ENCODE measurements at regions not wholly inside any gene's neighbourhood (a gene's known extent, or its start where the extent isn't known, plus 50 kb on each side); places are given as distances from the start of the nearest gene placed in this dataset.
"Not testable (repeated sequence)": the region's sequence is repeated elsewhere in the genome, so short reads cannot be mapped to it uniquely, and the experiment has no call there.

- H3K79me2 ChIP-seq (ENCODE audit: low read depth); POLR2A ChIA-PET (ENCODE audit: unreplicated experiment); H3K9me3 ChIP-seq (ENCODE audit: insufficient read depth, low read depth); H4K20me1 ChIP-seq (ENCODE audit: insufficient read depth); H3K4me3 ChIP-seq; H3K4me2 ChIP-seq; H3K4me1 ChIP-seq (replicated peaks; ENCODE audit: insufficient read depth); CTCF ChIA-PET; H3K9me2 ChIP-seq (ENCODE audit: insufficient read depth); H3F3A ChIP-seq (ENCODE audit: insufficient read depth, low read depth); BruUV-seq (replicated peaks); H3K27ac ChIP-seq; DNase-seq; intact Hi-C loops (cut with micrococcal nuclease; ENCODE audit: unreplicated experiment); H3K36me3 ChIP-seq (ENCODE audit: low read depth); H2AFZ ChIP-seq: not testable (repeated sequence)
- H3K27me3 ChIP-seq (ENCODE audit: insufficient read depth, low read depth) = peaks cover 35% of the 10 kb centered on the region
Observed at GRCh38 chr19:34871911-34872310, 54.8 kb upstream of the ZNF30 start.

DNA sequence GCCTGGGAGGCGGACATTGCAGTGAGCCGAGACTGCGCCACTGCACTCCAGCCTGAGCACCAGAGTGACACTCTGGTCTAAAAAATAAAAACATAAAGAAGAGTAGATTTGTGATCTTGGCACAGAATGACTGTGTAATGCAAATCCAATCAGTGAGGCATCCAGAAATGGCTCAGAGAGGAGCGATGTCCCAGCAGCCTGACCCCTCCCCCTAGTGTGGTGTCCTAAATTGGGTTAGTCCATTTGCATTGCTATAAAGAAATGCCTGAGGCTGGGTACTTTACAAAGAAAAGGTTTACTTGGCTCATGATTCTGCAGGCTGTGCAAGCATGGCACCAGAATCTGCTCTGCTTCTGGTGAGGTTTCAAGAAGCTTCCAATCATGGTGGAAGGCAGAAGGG is 59.1 kb upstream of the ZNF30 start:
- H3F3A ChIP-seq (ENCODE audit: insufficient read depth, low read depth) = no peaks in the 10 kb centered on the region
- no peaks in the 10 kb centered on the region for H4K20me1 ChIP-seq (ENCODE audit: insufficient read depth)
- H3K27ac ChIP-seq = no peak overlapping the region
- H3K9me3 ChIP-seq (ENCODE audit: insufficient read depth, low read depth) = no peaks in the 10 kb centered on the region
- TF ChIP-seq CTCF (conservative IDR thresholded peaks at IDR 0.05) (no peak), EZH2 (IDR thresholded peaks at IDR 0.05; ENCODE audit: low read depth) (no peak)
- no peaks in the 10 kb centered on the region for H3K9me2 ChIP-seq (ENCODE audit: insufficient read depth)
- H2AFZ ChIP-seq = no peak overlapping the region
- intact Hi-C loops (cut with micrococcal nuclease; ENCODE audit: unreplicated experiment) = no loop called here
- no peak overlapping the region for H3K4me2 ChIP-seq
- H3K36me3 ChIP-seq (ENCODE audit: low read depth) = no peaks in the 10 kb centered on the region
- H3K27me3 ChIP-seq (ENCODE audit: insufficient read depth, low read depth) = peaks cover 38% of the 10 kb centered on the region
- POLR2A ChIA-PET (ENCODE audit: unreplicated experiment) = no interaction called here
- no TSS peak for BruUV-seq (replicated peaks)
- no peak for DNase-seq
- CTCF ChIA-PET = no interaction called here
- no peak overlapping the region for H3K4me3 ChIP-seq
- no peaks in the 10 kb centered on the region for H3K4me1 ChIP-seq (replicated peaks; ENCODE audit: insufficient read depth)
- no peaks in the 10 kb centered on the region for H3K79me2 ChIP-seq (ENCODE audit: low read depth)

GRCh38 chr19:34865225-34865624 is 61.5 kb upstream of the ZNF30 start:
- H2AFZ ChIP-seq; H3K9me2 ChIP-seq (ENCODE audit: insufficient read depth); H4K20me1 ChIP-seq (ENCODE audit: insufficient read depth); intact Hi-C loops (cut with micrococcal nuclease; ENCODE audit: unreplicated experiment); H3K27ac ChIP-seq; H3F3A ChIP-seq (ENCODE audit: insufficient read depth, low read depth); H3K79me2 ChIP-seq (ENCODE audit: low read depth); DNase-seq; CTCF ChIA-PET; BruUV-seq (replicated peaks); H3K9me3 ChIP-seq (ENCODE audit: insufficient read depth, low read depth); POLR2A ChIA-PET (ENCODE audit: unreplicated experiment); H3K36me3 ChIP-seq (ENCODE audit: low read depth); H3K4me1 ChIP-seq (replicated peaks; ENCODE audit: insufficient read depth); H3K4me2 ChIP-seq; H3K4me3 ChIP-seq: not testable (repeated sequence)
- peaks cover 33% of the 10 kb centered on the region for H3K27me3 ChIP-seq (ENCODE audit: insufficient read depth, low read depth)

GRCh38 chr19:34859823-34860736 is 66.6 kb upstream of the ZNF30 start:
- BruUV-seq (replicated peaks); H3F3A ChIP-seq (ENCODE audit: insufficient read depth, low read depth); POLR2A ChIA-PET (ENCODE audit: unreplicated experiment); H3K4me1 ChIP-seq (replicated peaks; ENCODE audit: insufficient read depth); CTCF ChIA-PET; H2AFZ ChIP-seq; H3K4me3 ChIP-seq; intact Hi-C loops (cut with micrococcal nuclease; ENCODE audit: unreplicated experiment); H3K9me3 ChIP-seq (ENCODE audit: insufficient read depth, low read depth); H3K36me3 ChIP-seq (ENCODE audit: low read depth); H3K79me2 ChIP-seq (ENCODE audit: low read depth); DNase-seq; H3K27ac ChIP-seq; H3K9me2 ChIP-seq (ENCODE audit: insufficient read depth); H3K4me2 ChIP-seq; H4K20me1 ChIP-seq (ENCODE audit: insufficient read depth): not testable (repeated sequence)
- peaks cover 57% of the 10 kb centered on the region for H3K27me3 ChIP-seq (ENCODE audit: insufficient read depth, low read depth)

DNA sequence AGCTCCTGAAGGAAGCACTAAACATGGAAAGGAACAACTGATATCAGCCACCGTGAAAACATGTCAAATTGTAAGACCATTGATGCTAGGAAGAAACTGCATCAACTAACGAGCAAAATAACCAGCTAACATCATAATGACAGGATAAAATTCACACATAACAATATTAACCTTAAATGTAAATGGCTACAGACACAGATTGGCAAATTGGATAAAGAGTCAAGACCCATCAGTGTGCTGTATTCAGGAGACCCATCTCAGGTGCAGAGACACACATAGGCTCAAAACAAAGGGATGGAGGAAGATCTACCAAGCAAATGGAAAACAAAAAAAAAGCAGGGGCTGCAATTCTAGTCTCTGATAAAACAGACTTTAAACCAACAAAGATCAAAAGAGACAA is 67.4 kb upstream of the ZNF30 start:
- H3K79me2 ChIP-seq (ENCODE audit: low read depth); CTCF ChIA-PET; BruUV-seq (replicated peaks); H3K4me1 ChIP-seq (replicated peaks; ENCODE audit: insufficient read depth); H2AFZ ChIP-seq; H3K9me2 ChIP-seq (ENCODE audit: insufficient read depth); intact Hi-C loops (cut with micrococcal nuclease; ENCODE audit: unreplicated experiment); H3K9me3 ChIP-seq (ENCODE audit: insufficient read depth, low read depth); H3K27ac ChIP-seq; H3K36me3 ChIP-seq (ENCODE audit: low read depth); H4K20me1 ChIP-seq (ENCODE audit: insufficient read depth); POLR2A ChIA-PET (ENCODE audit: unreplicated experiment); DNase-seq; H3F3A ChIP-seq (ENCODE audit: insufficient read depth, low read depth); H3K4me3 ChIP-seq; H3K4me2 ChIP-seq: not testable (repeated sequence)
- H3K27me3 ChIP-seq (ENCODE audit: insufficient read depth, low read depth) = peaks cover 64% of the 10 kb centered on the region

Data from PC-9 (cell line).